DMS153 treated with DMSO at 0.1 percent for 48 hours (cell line): ENCODE measurements at regions not wholly inside any gene's neighbourhood (a gene's known extent, or its start where the extent isn't known, plus 50 kb on each side); places are given as distances from the start of the nearest gene placed in this dataset.

ENCODE experiments used
- DNase-seq: peaks from one replicate; lab custom pipeline; 2025; ENCODE audit not compliant: unreplicated experiment; lab: John Stamatoyannopoulos, UW

GRCh38 chr3:132907293-132907692 lies 130.9 kb upstream of the TMEM108 start:
- no peak for DNase-seq

GRCh38 chr3:132900481-132900880 lies 137.7 kb upstream of the TMEM108 start:
- DNase-seq, result no peak

GRCh38 chr3:132898141-132898540 lies 140.1 kb upstream of the TMEM108 start:
- DNase-seq, result no peak

GRCh38 chr3:132892956-132893355 lies 145.2 kb upstream of the TMEM108 start:
- DNase-seq, result no peak

GRCh38 chr3:132881756-132882409 lies 156.3 kb upstream of the TMEM108 start:
- DNase-seq, result no peak

- DNase-seq, result no peak
Observed at GRCh38 chr3:132880986-132881385, 157.2 kb upstream of the TMEM108 start.

- no peak for DNase-seq
Observed at GRCh38 chr3:132879656-132880055, 157.4 kb upstream of the NPHP3 start.

- no peak for DNase-seq
Observed at GRCh38 chr3:132874701-132875100, 152.5 kb upstream of the NPHP3 start.

- no peak for DNase-seq
Observed at GRCh38 chr3:132872711-132873110, 150.5 kb upstream of the NPHP3 start.

- DNase-seq, result no peak
Observed at GRCh38 chr3:132871956-132872355, 149.7 kb upstream of the NPHP3 start.

- peak; percentile 80 for DNase-seq
Observed at GRCh38 chr3:132870541-132870940, 148.3 kb upstream of the NPHP3 start.

GRCh38 chr3:132867956-132868355 lies 145.7 kb upstream of the NPHP3 start:
- DNase-seq, result no peak

GRCh38 chr3:132867526-132867925 lies 145.3 kb upstream of the NPHP3 start:
- DNase-seq, result no peak

GRCh38 chr3:132857317-132857716 lies 135.1 kb upstream of the NPHP3 start:
- no peak for DNase-seq

GRCh38 chr3:132854856-132855535 lies 132.8 kb upstream of the NPHP3 start:
- DNase-seq, result no peak

- no peak for DNase-seq
Observed at GRCh38 chr3:132847849-132848625, 125.8 kb upstream of the NPHP3 start.

GRCh38 chr3:132843851-132844553 lies 121.8 kb upstream of the NPHP3 start:
- no peak for DNase-seq

- no peak for DNase-seq
Observed at GRCh38 chr3:132843349-132843748, 121.1 kb upstream of the NPHP3 start.

- DNase-seq, result no peak
Observed at GRCh38 chr3:132841621-132842020, 119.4 kb upstream of the NPHP3 start.

GRCh38 chr3:132840201-132840700 lies 118.0 kb upstream of the NPHP3 start:
- no peak for DNase-seq

GRCh38 chr3:132838477-132838876 lies 116.3 kb upstream of the NPHP3 start:
- no peak for DNase-seq
